ENCODE measurements at regions not wholly inside any gene's neighbourhood (a gene's known extent, or its start where the extent isn't known, plus 50 kb on each side); places are given as distances from the start of the nearest gene placed in this dataset.
"Not testable (repeated sequence)": the region's sequence is repeated elsewhere in the genome, so short reads cannot be mapped to it uniquely, and the experiment has no call there.

GRCh38 chr11:34830648-34831047 lies 85.5 kb downstream of the APIP start:
- no peak for DNase-seq

- DNase-seq: no peak
Measured at GRCh38 chr11:34830035-34830434, 86.1 kb downstream of the APIP start.

DNA sequence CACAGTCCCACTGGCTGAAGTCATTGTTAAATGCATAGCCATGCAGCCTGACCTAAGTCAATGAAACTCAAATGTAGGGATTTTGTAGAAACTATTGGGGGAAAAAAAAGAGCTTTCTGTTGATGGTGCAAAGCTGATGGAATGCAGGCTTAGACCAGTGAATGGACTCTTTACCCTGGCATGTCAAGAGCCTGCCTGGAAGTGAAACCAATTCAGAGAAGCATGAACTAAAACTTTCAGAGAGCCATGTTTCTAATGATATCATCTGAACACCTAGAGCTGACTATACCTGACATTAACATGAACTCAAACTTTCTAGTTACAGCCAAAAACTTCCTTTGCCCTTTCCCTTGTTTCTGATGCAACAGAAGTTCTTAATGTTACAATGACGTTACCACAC lies 89.0 kb downstream of the APIP start:
- no peak for DNase-seq

- no peak for DNase-seq
Measured at GRCh38 chr11:34826384-34826726, 89.8 kb downstream of the APIP start.

GRCh38 chr11:34825670-34826383 lies 90.4 kb downstream of the APIP start:
- DNase-seq: no peak

DNA sequence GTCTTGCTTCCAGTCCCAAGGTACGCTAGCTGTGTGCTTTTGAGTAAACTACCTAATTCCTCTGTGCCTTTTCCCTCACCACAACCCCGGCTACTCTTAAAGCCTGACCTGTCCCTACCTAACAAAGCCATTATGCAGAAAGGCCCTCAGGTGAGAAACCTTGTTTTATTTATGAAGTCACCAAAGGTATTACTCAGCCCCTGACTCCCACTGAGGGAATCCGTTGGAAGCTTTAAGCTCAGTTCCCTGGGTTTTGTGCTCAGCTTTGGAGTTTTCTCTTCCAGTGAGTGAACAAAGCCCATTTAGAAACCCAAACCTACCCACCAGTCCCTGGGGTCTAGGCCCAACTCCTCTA lies 90.9 kb downstream of the APIP start:
- DNase-seq: no peak

DNA sequence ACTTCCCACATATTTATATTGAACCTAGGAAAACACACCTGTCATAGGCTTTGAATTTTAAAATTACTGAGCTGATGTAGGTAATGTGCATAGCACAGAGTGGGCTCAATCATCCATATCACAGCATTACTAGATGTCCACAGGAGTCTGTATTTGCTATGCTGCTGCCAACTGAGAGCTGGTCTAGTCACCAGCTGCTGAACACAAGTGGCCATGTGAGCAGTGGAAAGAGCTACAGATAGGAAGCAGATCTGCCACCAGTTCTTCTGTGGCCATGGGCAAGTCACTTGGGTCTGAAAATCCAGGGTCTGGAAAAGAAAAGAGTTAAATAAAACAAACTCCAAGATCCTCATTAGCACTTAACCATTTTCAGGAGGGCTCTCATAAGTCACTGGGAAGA lies 91.8 kb downstream of the APIP start:
- no peak for DNase-seq

GRCh38 chr11:34823639-34824038 lies 92.5 kb downstream of the APIP start:
- DNase-seq: no peak

- DNase-seq: no peak
Measured at GRCh38 chr11:34823197-34823596, 93.0 kb downstream of the APIP start.

GRCh38 chr11:34819740-34820482 lies 96.3 kb downstream of the APIP start:
- no peak for DNase-seq

DNA sequence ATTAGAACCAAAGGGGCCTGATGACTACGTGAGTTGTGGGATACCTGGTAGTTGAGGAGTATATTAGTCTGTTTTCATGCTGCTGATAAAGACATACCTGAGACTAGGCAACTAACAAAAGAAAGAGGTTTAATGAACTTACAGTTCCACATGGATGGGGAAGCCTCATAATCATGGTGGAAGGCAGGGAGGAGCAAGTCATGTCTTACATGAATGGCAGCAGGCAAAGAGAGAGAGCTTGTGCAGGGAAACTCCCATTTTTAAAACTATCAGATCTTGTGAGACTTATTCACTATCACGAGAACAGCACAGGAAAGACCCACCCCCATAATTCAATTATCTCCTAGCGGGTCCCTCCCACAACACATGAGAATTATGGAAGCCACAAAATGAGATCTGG lies 98.4 kb downstream of the APIP start:
- not testable (repeated sequence) for DNase-seq

DNA sequence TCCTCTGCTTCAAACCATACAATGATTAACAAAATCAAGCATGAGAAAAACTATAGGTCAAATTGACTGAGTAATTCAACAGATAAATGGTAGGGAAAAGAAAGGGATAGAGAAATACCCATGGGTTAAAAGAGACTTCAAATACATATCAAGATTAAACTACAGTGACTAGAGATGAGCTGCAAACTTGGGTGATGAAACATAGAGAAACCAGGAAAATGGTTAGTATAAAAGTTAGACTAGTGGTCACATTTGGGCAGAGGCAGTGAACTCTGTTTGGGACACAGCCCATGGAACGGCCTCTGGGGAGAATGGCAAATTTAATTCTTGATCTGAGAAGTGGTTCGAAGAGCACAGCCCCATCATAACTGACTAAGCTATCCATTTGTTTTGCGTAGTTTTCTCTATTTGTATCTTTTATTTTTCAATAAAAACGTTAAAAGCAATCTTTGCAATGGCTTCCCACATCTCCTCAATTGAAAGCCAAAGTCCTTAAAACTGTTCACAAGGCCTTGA lies 99.4 kb downstream of the APIP start:
- DNase-seq: no peak

- DNase-seq: no peak
Measured at GRCh38 chr11:34812905-34813576, 103.1 kb downstream of the APIP start.

GRCh38 chr11:34811858-34812257 lies 104.3 kb downstream of the APIP start:
- no peak for DNase-seq

DNA sequence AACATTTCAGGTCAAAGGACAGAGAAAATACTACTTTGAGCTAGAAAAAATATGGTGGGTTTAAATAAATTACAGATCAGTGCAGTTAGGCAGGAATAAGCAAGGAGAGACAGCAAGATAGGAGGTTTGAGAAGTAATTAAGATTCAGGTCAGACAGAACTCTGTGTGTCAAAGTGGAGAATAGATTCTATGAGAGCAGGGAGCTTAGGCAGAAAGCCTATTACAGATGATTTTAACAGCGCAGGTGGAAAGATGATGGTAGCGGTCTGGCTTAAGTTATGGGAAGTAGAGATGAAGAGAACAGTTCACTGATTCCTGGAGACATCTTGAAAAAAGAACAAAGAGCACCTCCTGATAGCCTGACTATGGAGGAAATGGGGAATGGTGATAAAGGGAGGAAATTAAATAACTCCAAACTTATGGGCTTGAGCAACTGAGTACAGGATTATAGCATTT lies 106.0 kb downstream of the APIP start:
- DNase-seq: no peak

GRCh38 chr11:34809191-34810106 lies 106.7 kb downstream of the APIP start:
- no peak for DNase-seq

- no peak for DNase-seq
Measured at GRCh38 chr11:34806875-34807274, 109.3 kb downstream of the APIP start.

GRCh38 chr11:34805937-34806336 lies 110.2 kb downstream of the APIP start:
- no peak for DNase-seq

GRCh38 chr11:34799848-34800247 lies 116.3 kb downstream of the APIP start:
- peak in 1 of 4 experiments; percentile 3 for DNase-seq

GRCh38 chr11:34798985-34799384 lies 117.2 kb downstream of the APIP start:
- no peak for DNase-seq

DNA sequence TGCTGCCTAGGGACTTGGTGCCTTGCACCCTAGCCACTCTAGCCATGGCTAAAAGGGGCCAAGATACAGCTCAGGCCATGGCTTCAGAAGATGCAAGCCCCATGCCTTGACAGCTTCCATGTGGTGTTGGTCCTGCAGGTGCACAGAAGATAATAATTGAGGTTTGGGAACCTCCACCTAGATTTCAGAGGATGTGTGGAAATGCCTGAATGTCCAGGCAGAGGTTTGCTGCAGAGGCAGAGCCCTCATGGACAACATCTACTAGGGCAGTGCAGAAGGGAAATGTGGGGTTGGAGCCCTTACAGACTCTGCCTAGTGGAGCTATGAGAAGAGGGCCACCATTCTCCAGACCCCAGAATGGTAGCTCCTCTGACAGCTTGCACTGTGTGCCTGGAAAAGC lies 118.7 kb downstream of the APIP start:
- not testable (repeated sequence) for DNase-seq

DNA sequence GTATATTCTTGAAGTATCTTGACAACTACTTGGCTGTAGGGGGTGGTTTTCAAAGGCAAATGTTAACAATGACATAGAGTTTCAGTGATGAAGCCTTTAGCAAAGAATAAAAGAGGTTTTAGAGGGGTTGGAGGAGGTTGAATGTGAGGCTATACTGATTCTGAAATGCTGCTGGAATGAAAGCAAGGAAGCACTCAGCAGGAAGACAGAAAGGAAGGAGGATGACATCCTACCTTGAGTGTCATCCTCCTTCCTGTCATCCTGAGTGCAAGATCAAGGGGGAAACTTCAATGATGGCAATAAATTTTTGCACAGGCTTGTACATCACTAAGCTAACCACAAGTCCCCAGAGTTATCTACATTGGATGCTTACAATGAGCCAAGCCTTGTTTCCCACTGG lies 120.5 kb downstream of the APIP start:
- DNase-seq: no peak

- no peak for DNase-seq
Measured at GRCh38 chr11:34794696-34795095, 121.5 kb downstream of the APIP start.

Data from suppressor macrophage (primary cell).